ENCODE measurements at regions not wholly inside any gene's neighbourhood (a gene's known extent, or its start where the extent isn't known, plus 50 kb on each side); places are given as distances from the start of the nearest gene placed in this dataset.

DNA sequence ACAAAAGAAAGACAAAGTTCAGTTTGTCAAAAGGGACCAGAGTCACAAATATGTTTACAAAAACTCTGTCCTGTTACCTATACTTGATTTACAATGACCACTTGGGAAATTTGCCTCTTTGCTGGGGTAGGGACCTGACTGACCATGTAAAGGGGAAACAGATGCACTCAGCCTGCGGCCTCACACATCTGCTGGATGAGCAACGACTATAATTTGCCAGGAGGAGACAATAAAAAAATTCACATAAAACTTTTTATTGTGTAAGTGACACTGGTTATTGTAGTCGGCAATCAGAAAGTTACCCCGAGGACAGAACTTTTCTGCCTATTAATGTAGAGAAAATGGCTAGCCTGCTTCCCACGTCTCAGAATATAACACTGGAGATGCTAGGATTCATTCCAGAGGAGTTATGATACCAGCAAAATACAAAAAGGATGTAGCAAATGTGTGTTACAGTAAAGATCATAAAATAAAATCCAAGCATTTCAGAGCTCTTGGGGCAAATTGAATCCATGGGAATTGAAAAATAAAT is 415.4 kb upstream of the SPTLC3 start:
- H3K27me3 ChIP-seq (ENCODE audit: insufficient read depth, poor library complexity, severe bottlenecking) = no peaks in the 10 kb centered on the region
- TF ChIP-seq GABPA (IDR thresholded peaks at IDR 0.05; ENCODE audit: low read depth) (no peak), REST (IDR thresholded peaks at IDR 0.05; ENCODE audit: insufficient replicate concordance, low read depth) (no peak), POLR2AphosphoS5 (IDR thresholded peaks at IDR 0.05; ENCODE audit: low read depth) (no peak), SPI1 (IDR thresholded peaks at IDR 0.05; ENCODE audit: borderline replicate concordance, low read depth) (no peak), CTCF (IDR thresholded peaks at IDR 0.05; ENCODE audit: insufficient read depth, low read length) (no peak)

DNA sequence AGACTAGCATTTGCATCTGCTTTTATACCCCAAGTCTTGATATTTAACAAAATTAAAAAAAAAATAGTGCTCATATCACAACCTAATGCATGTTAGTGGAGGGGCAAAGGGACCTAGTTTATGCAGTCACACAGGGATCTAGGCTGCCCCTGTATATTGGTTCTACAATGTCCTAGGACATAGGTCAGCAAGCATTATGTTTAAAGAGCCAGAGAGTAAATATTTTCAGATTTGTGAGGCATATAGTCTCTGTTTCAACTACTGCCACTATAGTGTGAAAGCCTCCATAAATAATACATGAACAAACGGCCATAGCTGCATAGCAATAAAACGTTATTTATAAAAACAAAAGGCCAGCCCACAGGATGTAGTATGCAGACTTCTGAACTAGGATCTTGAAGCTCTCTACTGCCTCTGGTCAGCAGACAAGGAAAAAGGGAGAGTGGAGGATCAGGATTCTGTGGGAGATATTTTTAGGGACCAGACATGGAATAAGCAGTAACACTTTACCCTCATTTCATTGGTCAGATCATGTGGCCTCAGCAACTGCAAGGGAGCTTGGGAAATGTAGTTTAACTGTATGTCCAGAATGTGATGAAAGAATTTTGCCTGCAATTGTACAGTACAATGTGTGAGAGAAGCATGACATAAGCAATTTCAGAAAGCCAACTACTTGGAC is 414.2 kb upstream of the SPTLC3 start:
- TF ChIP-seq REST (IDR thresholded peaks at IDR 0.05; ENCODE audit: insufficient replicate concordance, low read depth) (no peak), GABPA (IDR thresholded peaks at IDR 0.05; ENCODE audit: low read depth) (no peak), POLR2AphosphoS5 (IDR thresholded peaks at IDR 0.05; ENCODE audit: low read depth) (no peak), SPI1 (IDR thresholded peaks at IDR 0.05; ENCODE audit: borderline replicate concordance, low read depth) (no peak), CTCF (IDR thresholded peaks at IDR 0.05; ENCODE audit: insufficient read depth, low read length) (no peak)
- H3K27ac ChIP-seq (replicated peaks) = no peak overlapping the region
- no peak overlapping the region for H3K4me3 ChIP-seq (replicated peaks; ENCODE audit: insufficient read depth, low read length)
- no peaks in the 10 kb centered on the region for H3K27me3 ChIP-seq (ENCODE audit: insufficient read depth, poor library complexity, severe bottlenecking)
- DNase-seq (ENCODE audit: low read depth in 1 of 2, low spot score in 1 of 2) = no peak

More for the DNA sequence above, 415.4 kb upstream of the SPTLC3 start:
- DNase-seq (ENCODE audit: low read depth in 1 of 2, low spot score in 1 of 2) = no peak
- no peak overlapping the region for H3K4me3 ChIP-seq (replicated peaks; ENCODE audit: insufficient read depth, low read length)
- no peak overlapping the region for H3K27ac ChIP-seq (replicated peaks)

DNA sequence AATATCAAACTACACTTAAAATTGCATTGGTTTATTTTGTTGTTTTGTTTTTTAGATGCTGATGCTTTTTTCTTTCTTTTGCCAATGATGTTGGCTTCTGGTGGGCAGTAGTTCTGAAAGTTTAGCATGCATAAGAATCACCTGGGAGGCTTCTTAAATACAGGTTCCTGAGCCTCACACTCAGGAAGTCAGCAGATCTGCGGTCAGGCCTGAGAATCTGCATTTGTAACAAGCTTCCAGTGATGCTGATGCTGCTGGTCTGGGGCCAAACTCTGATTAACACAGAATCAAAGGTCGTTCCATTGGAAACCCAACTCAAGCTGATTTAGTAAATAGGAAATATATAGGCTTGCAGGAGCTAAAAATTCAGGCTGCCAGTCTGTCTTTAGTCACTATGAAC is 412.9 kb upstream of the SPTLC3 start:
- Histone ChIP-seq H3K27ac (replicated peaks) (no peak overlapping the region), H3K27me3 (ENCODE audit: insufficient read depth, poor library complexity, severe bottlenecking) (no peaks in the 10 kb centered on the region), H3K4me3 (replicated peaks; ENCODE audit: insufficient read depth, low read length) (no peak overlapping the region)
- TF ChIP-seq POLR2AphosphoS5 (IDR thresholded peaks at IDR 0.05; ENCODE audit: low read depth) (no peak), SPI1 (IDR thresholded peaks at IDR 0.05; ENCODE audit: borderline replicate concordance, low read depth) (no peak), CTCF (IDR thresholded peaks at IDR 0.05; ENCODE audit: insufficient read depth, low read length) (no peak), REST (IDR thresholded peaks at IDR 0.05; ENCODE audit: insufficient replicate concordance, low read depth) (no peak), GABPA (IDR thresholded peaks at IDR 0.05; ENCODE audit: low read depth) (no peak)
- no peak for DNase-seq (ENCODE audit: low read depth in 1 of 2, low spot score in 1 of 2)

Data from HL-60 (cell line).